GM19452 (cell line): ENCODE measurements at regions not wholly inside any gene's neighbourhood (a gene's known extent, or its start where the extent isn't known, plus 50 kb on each side); places are given as distances from the start of the nearest gene placed in this dataset.

Source experiments
- ATAC-seq: cut with Tn5 transposase; IDR thresholded peaks from one replicate; pipeline ENCODE4 v1.9.1; 2021; ENCODE audit not compliant: unreplicated experiment

- no peak for ATAC-seq
These were observed 91.1 kb downstream of the IRF8 start for GRCh38 chr16:85989863-85990643.

GRCh38 chr16:85990861-85991301 lies 91.9 kb downstream of the IRF8 start:
- no peak for ATAC-seq

GRCh38 chr16:85991425-85991824 lies 92.5 kb downstream of the IRF8 start:
- no peak for ATAC-seq

GRCh38 chr16:85991856-85992255 lies 92.9 kb downstream of the IRF8 start:
- ATAC-seq, result no peak

- no peak for ATAC-seq
These were observed 93.4 kb downstream of the IRF8 start for GRCh38 chr16:85992359-85992758.

GRCh38 chr16:85992779-85993178 lies 93.8 kb downstream of the IRF8 start:
- ATAC-seq, result no peak

- no peak for ATAC-seq
These were observed 95.8 kb downstream of the IRF8 start for GRCh38 chr16:85994492-85995490.

GRCh38 chr16:85995541-85996423 lies 96.8 kb downstream of the IRF8 start:
- no peak for ATAC-seq

- ATAC-seq, result no peak
These were observed 97.9 kb downstream of the IRF8 start for GRCh38 chr16:85996843-85997242.

- no peak for ATAC-seq
These were observed 99.4 kb downstream of the IRF8 start for GRCh38 chr16:85998171-85998867.

- ATAC-seq, result no peak
These were observed 100.1 kb downstream of the IRF8 start for GRCh38 chr16:85998868-85999729.

- ATAC-seq, result no peak
These were observed 100.8 kb downstream of the IRF8 start for GRCh38 chr16:85999778-86000177.

- ATAC-seq, result no peak
These were observed 103.4 kb downstream of the IRF8 start for GRCh38 chr16:86002178-86002900.

- ATAC-seq, result no peak
These were observed 108.6 kb downstream of the IRF8 start for GRCh38 chr16:86007524-86007923.

GRCh38 chr16:86010680-86011141 lies 111.7 kb downstream of the IRF8 start:
- no peak for ATAC-seq

GRCh38 chr16:86011532-86011931 lies 112.6 kb downstream of the IRF8 start:
- no peak for ATAC-seq

GRCh38 chr16:86012221-86012620 lies 113.3 kb downstream of the IRF8 start:
- no peak for ATAC-seq

GRCh38 chr16:86013867-86014266 lies 114.9 kb downstream of the IRF8 start:
- ATAC-seq, result no peak

- ATAC-seq, result no peak
These were observed 116.6 kb downstream of the IRF8 start for GRCh38 chr16:86015606-86016005.
